H9 (cell line): ENCODE measurements at regions not wholly inside any gene's neighbourhood (a gene's known extent, or its start where the extent isn't known, plus 50 kb on each side); places are given as distances from the start of the nearest gene placed in this dataset.

ENCODE experiments used
- DNase-seq: peaks from one replicate; pipeline ENCODE4 v3.0.0-alpha.2; 2017
- H2AFZ ChIP-seq: one replicate; pipeline ENCODE4 v1.6.1; 2013; ENCODE audit warnings: mild to moderate bottlenecking, low read length, control low read depth, moderate library complexity
- H2AK5ac ChIP-seq: 2 replicates; pipeline ENCODE4 v1.6.1; 2013; ENCODE audit warnings: low read length, control low read depth, mixed read lengths; ENCODE audit not compliant: insufficient read length
- H2BK120ac ChIP-seq: one replicate; pipeline ENCODE4 v1.6.1; 2013; ENCODE audit warnings: low read depth, mild to moderate bottlenecking, low read length, control low read depth, inconsistent platforms; ENCODE audit not compliant: poor library complexity, severe bottlenecking
- H2BK12ac ChIP-seq: 2 replicates; pipeline ENCODE4 v1.6.1; 2013; ENCODE audit warnings: low read length, control low read depth, mixed read lengths, low read depth; ENCODE audit not compliant: insufficient read length
- H2BK15ac ChIP-seq: 2 replicates; pipeline ENCODE4 v1.6.1; 2013; ENCODE audit warnings: low read depth, low read length, control low read depth
- H2BK20ac ChIP-seq: one replicate; pipeline ENCODE4 v1.6.1; 2013; ENCODE audit warnings: low read depth, mild to moderate bottlenecking, low read length, control low read depth, inconsistent platforms; ENCODE audit not compliant: poor library complexity, severe bottlenecking
- H2BK5ac ChIP-seq: 2 replicates; pipeline ENCODE4 v1.6.1; 2013; ENCODE audit warnings: low read length, control low read depth, mixed read lengths; ENCODE audit not compliant: insufficient read length
- H3K14ac ChIP-seq: 2 replicates; pipeline ENCODE4 v1.6.1; 2013; ENCODE audit warnings: low read length, control low read depth; ENCODE audit not compliant: insufficient read depth
- H3K18ac ChIP-seq: 2 replicates; pipeline ENCODE4 v1.6.1; 2013; ENCODE audit warnings: low read depth, mild to moderate bottlenecking, mixed read lengths, low read length, control low read depth; ENCODE audit not compliant: insufficient read length
- H3K23ac ChIP-seq: 2 replicates; pipeline ENCODE4 v1.6.1; 2013; ENCODE audit warnings: low read length, control low read depth, mixed read lengths, low read depth; ENCODE audit not compliant: insufficient read length
- H3K23me2 ChIP-seq: 2 replicates; pipeline ENCODE4 v1.6.1; 2013; ENCODE audit warnings: low read depth, mild to moderate bottlenecking, mixed read lengths, low read length, control low read depth; ENCODE audit not compliant: insufficient read length, poor library complexity, severe bottlenecking
- H3K27ac ChIP-seq: 2 replicates; pipeline ENCODE4 v1.5.1; 2013; ENCODE audit warnings: low read length, control low read depth, mixed read lengths, low read depth; ENCODE audit not compliant: insufficient read length
- H3K27me3 ChIP-seq: 2 replicates; pipeline ENCODE4 v1.6.1; 2013; ENCODE audit warnings: low read length, control low read depth, inconsistent platforms; ENCODE audit not compliant: insufficient read depth
- H3K4ac ChIP-seq: 2 replicates; pipeline ENCODE4 v1.6.1; 2013; ENCODE audit warnings: low read depth, mild to moderate bottlenecking, control low read depth, inconsistent platforms, low read length, moderate library complexity
- H3K4me1 ChIP-seq: 2 replicates; pipeline ENCODE4 v1.6.1; 2013; ENCODE audit warnings: low read length, control low read depth, inconsistent platforms; ENCODE audit not compliant: insufficient read depth
- H3K4me2 ChIP-seq: 2 replicates; pipeline ENCODE4 v1.6.1; 2013; ENCODE audit warnings: low read length, control low read depth, mixed read lengths; ENCODE audit not compliant: insufficient read length, insufficient read depth
- H3K56ac ChIP-seq: 2 replicates; pipeline ENCODE4 v1.6.1; 2013; ENCODE audit warnings: low read depth, mild to moderate bottlenecking, mixed read lengths, low read length, control low read depth; ENCODE audit not compliant: insufficient read length
- H3K79me1 ChIP-seq: 2 replicates; pipeline ENCODE4 v1.6.1; 2013; ENCODE audit warnings: low read depth, mild to moderate bottlenecking, moderate library complexity, low read length, control low read depth, inconsistent platforms; ENCODE audit not compliant: insufficient read depth, poor library complexity, severe bottlenecking
- H3K79me2 ChIP-seq: 2 replicates; pipeline ENCODE4 v1.6.1; 2013; ENCODE audit warnings: low read length, control low read depth, inconsistent platforms; ENCODE audit not compliant: insufficient read depth
- H3K9ac ChIP-seq: 2 replicates; pipeline ENCODE4 v1.6.1; 2013; ENCODE audit warnings: low read length, control low read depth, mixed read lengths; ENCODE audit not compliant: insufficient read length; ENCODE audit errors: extremely low read depth
- H3K9me3 ChIP-seq: one replicate; pipeline ENCODE4 v1.6.1; 2013; ENCODE audit warnings: low read depth, low read length, inconsistent platforms; ENCODE audit not compliant: control insufficient read depth
- H3T11ph ChIP-seq: one replicate; pipeline ENCODE4 v1.6.1; 2013; ENCODE audit warnings: mild to moderate bottlenecking, low read length, control low read depth, inconsistent platforms
- H4K20me1 ChIP-seq: one replicate; pipeline ENCODE4 v1.6.1; 2013; ENCODE audit not compliant: control insufficient read depth, insufficient read length, insufficient read depth
- H4K5ac ChIP-seq: 2 replicates; pipeline ENCODE4 v1.6.1; 2013; ENCODE audit warnings: low read depth, mild to moderate bottlenecking, mixed read lengths, low read length, control low read depth; ENCODE audit not compliant: insufficient read length
- H4K8ac ChIP-seq: replicated peaks from 2 replicates; pipeline ENCODE4 v1.6.1; 2013; ENCODE audit warnings: low read length, control low read depth, mixed read lengths, low read depth; ENCODE audit not compliant: insufficient read length
- H4K91ac ChIP-seq: 2 replicates; pipeline ENCODE4 v1.6.1; 2013; ENCODE audit warnings: low read depth, mild to moderate bottlenecking, moderate library complexity, mixed read lengths, low read length, control low read depth; ENCODE audit not compliant: insufficient read length
- H3K27ac Mint-ChIP-seq, 3 experiments: 2 replicates in 2 of 3; 3 replicates in 1 of 3; pipeline ENCODE4 v1.8.0; 2020 to 2021; ENCODE audit warnings: mixed read lengths in 3 of 3, mild to moderate bottlenecking in 1 of 3, moderate library complexity in 1 of 3
- H3K27me3 Mint-ChIP-seq: 2 replicates; pipeline ENCODE4 v1.8.0; 2021; ENCODE audit warnings: low read depth, mild to moderate bottlenecking, moderate library complexity, mixed read lengths
- H3K36me3 Mint-ChIP-seq, 3 experiments: 2 replicates in 2 of 3; 3 replicates in 1 of 3; pipeline ENCODE4 v1.8.0; 2020 to 2021; ENCODE audit warnings: low read depth in 3 of 3, mixed read lengths in 3 of 3; ENCODE audit not compliant: insufficient read depth in 1 of 3
- H3K4me1 Mint-ChIP-seq, 2 experiments: 2 replicates each; pipeline ENCODE4 v1.8.0; 2020; ENCODE audit warnings: mixed read lengths in 2 of 2
- H3K4me3 Mint-ChIP-seq, 2 experiments: 2 replicates in 1 of 2; 3 replicates in 1 of 2; pipeline ENCODE4 v1.8.0; 2020 to 2021; ENCODE audit warnings: mild to moderate bottlenecking in 2 of 2, mixed read lengths in 2 of 2, moderate library complexity in 1 of 2
- H3K9me3 Mint-ChIP-seq, 2 experiments: 2 replicates in 1 of 2; 3 replicates in 1 of 2; pipeline ENCODE4 v1.8.0; 2020; ENCODE audit warnings: mild to moderate bottlenecking in 2 of 2, mixed read lengths in 2 of 2, moderate library complexity in 1 of 2
- CTCF ChIP-seq: fragments of 200-600 bp; sonication (generic); conservative IDR thresholded peaks from 3 replicates; pipeline ENCODE4 v1.8.0; 2021; ENCODE audit warnings: antibody characterized with exemption, mild to moderate bottlenecking
- WGBS: extraction: QIAGEN DNeasy Blood & Tissue Kit; methylation state at CpG from one replicate; pipeline ENCODE4 v1.1.7; 2013; ENCODE audit warnings: missing lambda C conversion rate, low lambda C conversion rate, mixed read lengths; ENCODE audit not compliant: insufficient read length; ENCODE audit errors: extremely low coverage; 5-methylcytosine and 5-hydroxymethylcytosine counted together

- no peak for DNase-seq
- H3K4ac ChIP-seq, result no peak overlapping the region
- H4K5ac ChIP-seq, result no peak overlapping the region
- H2BK20ac ChIP-seq, result no peak overlapping the region
- no peak overlapping the region for H2AFZ ChIP-seq
- H2BK5ac ChIP-seq, result no peak overlapping the region
- no peaks in the 10 kb centered on the region for H3K23me2 ChIP-seq
- no peaks in the 10 kb centered on the region for H3K27me3 ChIP-seq
- H3K18ac ChIP-seq, result no peak overlapping the region
- Mint-ChIP-seq H3K4me1 (no peaks in the 10 kb centered on the region), H3K27ac (0 out of 7 replicates have a peak overlapping the region, but pooled peaks of 1 of the 3 experiments have one; percentile 20), H3K9me3 (no peaks in the 10 kb centered on the region; a peak in 1 of 5 replicates), H3K36me3 (no peaks in the 10 kb centered on the region), H3K4me3 (no peak overlapping the region), H3K27me3 (no peaks in the 10 kb centered on the region)
- H2BK120ac ChIP-seq, result no peak overlapping the region
- H2BK15ac ChIP-seq, result no peak overlapping the region
- no peak overlapping the region for H3K56ac ChIP-seq
- H3K79me1 ChIP-seq, result no peaks in the 10 kb centered on the region
- H4K8ac ChIP-seq, result no peak overlapping the region
- no peak overlapping the region for H3K27ac ChIP-seq
- no peak overlapping the region for H3K23ac ChIP-seq
- H2BK12ac ChIP-seq, result no peak overlapping the region
- H4K20me1 ChIP-seq, result no peaks in the 10 kb centered on the region
- TF ChIP-seq CTCF, result no peak
- H3T11ph ChIP-seq, result no peak overlapping the region
- H3K9me3 ChIP-seq, result no peaks in the 10 kb centered on the region
- H4K91ac ChIP-seq, result no peak overlapping the region
- no peak overlapping the region for H3K14ac ChIP-seq
- no peaks in the 10 kb centered on the region for H3K79me2 ChIP-seq
- no peak overlapping the region for H2AK5ac ChIP-seq
- no peaks in the 10 kb centered on the region for H3K4me1 ChIP-seq
- H3K4me2 ChIP-seq, result no peak overlapping the region
- H3K9ac ChIP-seq, result no peak overlapping the region
- WGBS, result no CpG with 5 or more reads among the region's 1 CpG
These were observed 218.0 kb upstream of the TRIB2 start for GRCh38 chr2:12498704-12499103.
